OCI-LY3 (cell line): ENCODE measurements at regions not wholly inside any gene's neighbourhood (a gene's known extent, or its start where the extent isn't known, plus 50 kb on each side); places are given as distances from the start of the nearest gene placed in this dataset.

ENCODE experiments used
- H2AFZ ChIP-seq: fragments of 200-600, 300-600 bp; shearing (Covaris generic); 2 replicates; pipeline ENCODE4 v1.6.0; 2014; ENCODE audit warnings: antibody characterized with exemption, low read depth, low read length
- H3K27ac ChIP-seq: fragments of 200-600, 300-600 bp; sonication (generic); 2 replicates; pipeline ENCODE4 v1.5.1; 2014; ENCODE audit warnings: mild to moderate bottlenecking, low read length, moderate library complexity, mixed read lengths
- H3K27me3 ChIP-seq: fragments of 200-600, 300-600 bp; sonication (generic); 2 replicates; pipeline ENCODE4 v1.6.1; 2014; ENCODE audit warnings: low read depth, low read length, mixed read lengths
- H3K36me3 ChIP-seq: fragments of 200-600, 300-600 bp; sonication (generic); replicated peaks from 2 replicates; pipeline ENCODE3; 2014; ENCODE audit warnings: low read depth, low read length, mixed read lengths
- H3K4me1 ChIP-seq: fragments of 300-600, 200-600 bp; sonication (generic); 2 replicates; pipeline ENCODE4 v1.6.1; 2014; ENCODE audit warnings: low read length, mixed read lengths
- H3K4me2 ChIP-seq: fragments of 200-600, 300-600 bp; sonication (generic); 2 replicates; pipeline ENCODE4 v1.6.1; 2014; ENCODE audit warnings: low read length, mixed read lengths
- H3K4me3 ChIP-seq: fragments of 300-600, 200-600 bp; sonication (generic); 2 replicates; pipeline ENCODE4 v1.5.1; 2014; ENCODE audit warnings: antibody characterized with exemption, mild to moderate bottlenecking, low read length, moderate library complexity
- H3K79me2 ChIP-seq: fragments of 300-600, 200-600 bp; shearing (Covaris generic); 2 replicates; pipeline ENCODE4 v1.6.1; 2014; ENCODE audit warnings: mild to moderate bottlenecking, low read length, mixed read lengths
- H3K9ac ChIP-seq: fragments of 300-600, 200-600 bp; shearing (Covaris generic); 2 replicates; pipeline ENCODE4 v1.6.0; 2014; ENCODE audit warnings: mild to moderate bottlenecking, low read length, moderate library complexity
- H3K9me3 ChIP-seq: fragments of 200-600, 300-600 bp; shearing (Covaris generic); 2 replicates; pipeline ENCODE4 v1.6.1; 2014; ENCODE audit warnings: low read length, mixed read lengths; ENCODE audit not compliant: insufficient read depth
- H4K20me1 ChIP-seq: fragments of 200-600, 300-600 bp; sonication (generic); 2 replicates; pipeline ENCODE4 v1.6.1; 2016; ENCODE audit warnings: low read length, mixed read lengths; ENCODE audit not compliant: insufficient read depth
- CTCF ChIP-seq: fragments of 200-600, 300-600 bp; sonication (generic); IDR thresholded peaks from 2 replicates; pipeline ENCODE4 v1.5.1; 2014; ENCODE audit warnings: antibody characterized with exemption, low read length, low read depth
- EZH2phosphoT487 ChIP-seq: fragments of 200-600 bp; shearing (Covaris generic); IDR thresholded peaks from 2 replicates; pipeline ENCODE4 v1.6.1; 2018; ENCODE audit warnings: antibody characterized with exemption, mixed run types, low read depth

DNA sequence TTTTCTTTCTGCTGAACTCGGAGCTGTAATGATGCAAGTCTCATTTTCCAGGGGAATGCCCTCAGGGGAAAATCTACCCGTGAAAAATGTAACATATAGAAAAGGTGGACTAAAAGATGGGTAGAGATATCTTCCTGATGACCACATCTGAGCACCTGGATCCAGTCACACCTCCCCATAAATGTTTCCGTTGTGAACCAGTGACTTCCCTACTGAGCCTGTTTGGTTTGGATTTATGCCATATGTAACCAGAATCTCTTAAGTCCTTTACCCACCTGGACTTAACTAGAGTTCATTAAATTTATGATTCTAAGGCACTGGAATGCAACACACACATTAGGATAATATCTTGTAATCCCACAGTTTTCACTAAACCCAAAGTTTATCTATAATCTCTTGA lies 171.1 kb downstream of the ZNF330 start:
- H3K36me3 ChIP-seq, result no peaks in the 10 kb centered on the region
- TF ChIP-seq EZH2phosphoT487 (no peak), CTCF (no peak)
- H3K79me2 ChIP-seq, result no peaks in the 10 kb centered on the region
- H3K4me1 ChIP-seq, result no peaks in the 10 kb centered on the region
- H3K27me3 ChIP-seq, result no peaks in the 10 kb centered on the region
- no peak overlapping the region for H2AFZ ChIP-seq
- H3K9me3 ChIP-seq, result no peaks in the 10 kb centered on the region
- no peak overlapping the region for H3K27ac ChIP-seq
- no peaks in the 10 kb centered on the region for H4K20me1 ChIP-seq
- no peak overlapping the region for H3K4me3 ChIP-seq
- no peak overlapping the region for H3K9ac ChIP-seq
- H3K4me2 ChIP-seq, result no peak overlapping the region

DNA sequence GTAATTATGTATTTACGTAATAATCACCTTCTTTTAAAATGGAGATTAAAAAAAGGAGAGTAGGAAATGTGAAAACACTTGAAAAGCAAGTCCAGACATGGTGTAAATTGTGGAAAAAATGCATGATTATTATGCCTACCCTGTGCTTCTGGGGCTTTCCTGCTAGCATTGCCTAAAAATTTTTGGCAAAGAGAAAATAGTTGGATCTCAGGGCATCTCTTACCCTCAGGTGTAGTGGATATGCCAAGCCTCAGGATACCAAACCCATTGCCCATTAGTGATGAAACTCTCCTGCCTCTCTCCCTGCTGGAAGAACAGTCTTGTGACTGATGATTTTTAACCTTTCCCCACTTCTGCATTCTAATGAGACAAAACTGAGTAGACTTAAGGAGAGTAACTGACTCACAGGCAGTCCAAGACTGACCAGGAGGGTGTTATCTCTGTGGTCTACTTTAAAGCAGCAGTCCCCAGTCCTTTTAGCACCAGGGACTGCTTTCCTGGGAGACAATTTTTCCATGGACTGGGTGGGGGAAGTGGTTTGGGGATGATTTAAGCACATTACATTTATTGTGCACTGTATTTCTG lies 174.6 kb downstream of the ZNF330 start:
- Histone ChIP-seq H3K9ac (no peak overlapping the region), H3K4me3 (no peak overlapping the region), H3K9me3 (no peaks in the 10 kb centered on the region), H2AFZ (no peak overlapping the region), H3K27ac (no peak overlapping the region), H3K4me2 (no peak overlapping the region), H3K27me3 (no peaks in the 10 kb centered on the region), H4K20me1 (no peaks in the 10 kb centered on the region), H3K79me2 (no peaks in the 10 kb centered on the region), H3K4me1 (no peaks in the 10 kb centered on the region), H3K36me3 (no peaks in the 10 kb centered on the region)
- TF ChIP-seq EZH2phosphoT487, result no peak
- no peak for TF ChIP-seq CTCF

DNA sequence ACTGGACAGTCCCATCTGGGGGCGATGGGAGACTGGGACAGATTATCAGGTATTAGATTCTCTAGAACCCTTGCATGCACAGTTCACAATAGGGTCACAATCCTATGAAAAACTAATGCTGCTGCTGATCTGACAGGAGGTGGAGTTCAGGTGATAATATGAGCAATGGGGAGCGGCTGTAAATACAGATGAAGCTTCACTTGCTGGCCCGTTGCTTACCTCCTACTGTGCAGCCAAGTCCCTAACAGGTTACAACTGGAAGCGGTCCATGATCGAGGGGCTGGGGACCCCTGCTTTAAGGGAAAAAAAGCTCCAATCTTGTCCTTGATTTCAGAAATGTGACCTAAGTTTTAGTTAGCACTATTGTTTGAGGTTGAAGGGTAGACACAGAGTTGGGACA lies 175.2 kb downstream of the ZNF330 start:
- Histone ChIP-seq H3K36me3 (no peaks in the 10 kb centered on the region), H3K79me2 (no peaks in the 10 kb centered on the region), H2AFZ (no peak overlapping the region), H3K27ac (no peak overlapping the region), H3K4me1 (no peaks in the 10 kb centered on the region), H3K27me3 (no peaks in the 10 kb centered on the region), H3K4me3 (no peak overlapping the region), H4K20me1 (no peaks in the 10 kb centered on the region), H3K9ac (no peak overlapping the region), H3K4me2 (no peak overlapping the region), H3K9me3 (no peaks in the 10 kb centered on the region)
- TF ChIP-seq CTCF (no peak), EZH2phosphoT487 (no peak)

GRCh38 chr4:141402712-141403111 lies 182.0 kb downstream of the ZNF330 start:
- Histone ChIP-seq H2AFZ (no peak overlapping the region), H3K4me2 (no peak overlapping the region), H3K4me3 (no peak overlapping the region), H3K27ac (no peak overlapping the region), H4K20me1 (no peaks in the 10 kb centered on the region), H3K4me1 (no peaks in the 10 kb centered on the region), H3K79me2 (no peaks in the 10 kb centered on the region), H3K27me3 (no peaks in the 10 kb centered on the region), H3K36me3 (no peaks in the 10 kb centered on the region), H3K9me3 (no peaks in the 10 kb centered on the region), H3K9ac (no peak overlapping the region)
- TF ChIP-seq CTCF (no peak), EZH2phosphoT487 (no peak)
